Calu3 (cell line): ENCODE measurements at regions not wholly inside any gene's neighbourhood (a gene's known extent, or its start where the extent isn't known, plus 50 kb on each side); places are given as distances from the start of the nearest gene placed in this dataset.

Experiments
- BruUV-seq: library from RNA; stranded (reverse); fragments of 400-500 nt; replicated peaks from 2 replicates; lab custom pipeline; 2021; lab: Mats Ljungman, UMichigan
- CTCF ChIA-PET: fragments of 300-600 bp; sonication (Branson Sonifier 250); formaldehyde crosslinking; loops from one replicate; lab custom pipeline; 2022; ENCODE audit warnings: antibody characterized with exemption; lab: Charles Lee
- DNase-seq: peaks from one replicate; pipeline ENCODE4 v3.0.0; 2022
- H3K27ac Mint-ChIP-seq: one replicate; pipeline ENCODE4 v1.8.0; 2022; ENCODE audit warnings: mixed read lengths; ENCODE audit not compliant: unreplicated experiment
- H3K27me3 Mint-ChIP-seq: one replicate; pipeline ENCODE4 v1.8.0; 2022; ENCODE audit warnings: mixed read lengths; ENCODE audit not compliant: unreplicated experiment
- H3K36me3 Mint-ChIP-seq: one replicate; pipeline ENCODE4 v1.8.0; 2022; ENCODE audit warnings: mild to moderate bottlenecking, moderate library complexity, mixed read lengths; ENCODE audit not compliant: insufficient read depth, unreplicated experiment
- H3K4me1 Mint-ChIP-seq: one replicate; pipeline ENCODE4 v1.8.0; 2022; ENCODE audit warnings: mild to moderate bottlenecking, low read depth, mixed read lengths; ENCODE audit not compliant: unreplicated experiment
- H3K4me3 Mint-ChIP-seq: one replicate; pipeline ENCODE4 v1.8.0; 2022; ENCODE audit warnings: mild to moderate bottlenecking, low read depth, moderate library complexity, mixed read lengths; ENCODE audit not compliant: unreplicated experiment
- H3K9me3 Mint-ChIP-seq: one replicate; pipeline ENCODE4 v1.8.0; 2022; ENCODE audit warnings: low read depth, mixed read lengths; ENCODE audit not compliant: unreplicated experiment
- CTCF ChIP-seq: fragments of 200-600 bp; IDR thresholded peaks from one replicate; pipeline ENCODE4 v1.8.0; 2022; ENCODE audit warnings: antibody characterized with exemption; ENCODE audit not compliant: unreplicated experiment
- intact Hi-C: fragments of 100-400 bp; cut with micrococcal nuclease; formaldehyde crosslinking; loops from one replicate; pipeline ENCODE4 v1.10.0; 2022; ENCODE audit not compliant: unreplicated experiment

GRCh38 chr13:104015646-104016396, 949.6 kb upstream of the SLC10A2 start:
- no peaks in the 10 kb centered on the region for H3K4me1 Mint-ChIP-seq
- H3K4me3 Mint-ChIP-seq = no peak overlapping the region
- no TSS peak for BruUV-seq
- peak overlapping the region; percentile 84 for H3K27ac Mint-ChIP-seq
- intact Hi-C loops = loop anchor here (1.0 to 5.0 kb wide), 3 partner anchors 90 to 133 kb away; no protein-coding TSS in a partner anchor
- TF ChIP-seq CTCF = no peak
- no peaks in the 10 kb centered on the region for H3K27me3 Mint-ChIP-seq
- peak; percentile 19 for DNase-seq
- CTCF ChIA-PET = interaction anchor here (1.0 to 1.4 kb wide), 2 partner anchors 91 to 133 kb away, joined by 3 to 6 read pairs; no protein-coding TSS in a partner anchor
- no peaks in the 10 kb centered on the region for H3K9me3 Mint-ChIP-seq
- no peaks in the 10 kb centered on the region for H3K36me3 Mint-ChIP-seq

- BruUV-seq = no TSS peak
- TF ChIP-seq CTCF = no peak
- DNase-seq = no peak
- intact Hi-C loops = loop anchor here (1.0 to 5.0 kb wide), 2 partner anchors 118 to 132 kb away; no protein-coding TSS in a partner anchor
- no peaks in the 10 kb centered on the region for H3K36me3 Mint-ChIP-seq
- H3K27me3 Mint-ChIP-seq = no peaks in the 10 kb centered on the region
- H3K9me3 Mint-ChIP-seq = no peaks in the 10 kb centered on the region
- no peaks in the 10 kb centered on the region for H3K4me1 Mint-ChIP-seq
- CTCF ChIA-PET = interaction anchor here (1.0 to 1.4 kb wide), 2 partner anchors 92 to 132 kb away, joined by 3 to 6 read pairs; no protein-coding TSS in a partner anchor
- H3K27ac Mint-ChIP-seq = peak overlapping the region; percentile 84
- no peak overlapping the region for H3K4me3 Mint-ChIP-seq
Observed at GRCh38 chr13:104014803-104015645, 948.8 kb upstream of the SLC10A2 start.

- H3K27ac Mint-ChIP-seq = no peak overlapping the region
- no peaks in the 10 kb centered on the region for H3K36me3 Mint-ChIP-seq
- H3K4me1 Mint-ChIP-seq = no peaks in the 10 kb centered on the region
- intact Hi-C loops = no loop called here
- no TSS peak for BruUV-seq
- DNase-seq = no peak
- CTCF ChIA-PET = no interaction called here
- H3K9me3 Mint-ChIP-seq = no peaks in the 10 kb centered on the region
- no peak overlapping the region for H3K4me3 Mint-ChIP-seq
- TF ChIP-seq CTCF = no peak
- H3K27me3 Mint-ChIP-seq = no peaks in the 10 kb centered on the region
Observed at GRCh38 chr13:104011505-104012241, 945.5 kb upstream of the SLC10A2 start.
